Thyroid gland (tissue), 4 donors: ENCODE measurements at regions not wholly inside any gene's neighbourhood (a gene's known extent, or its start where the extent isn't known, plus 50 kb on each side); places are given as distances from the start of the nearest gene placed in this dataset.

Source experiments
- CTCF ChIP-seq, 6 experiments: fragments of 200-600 bp in 3 of 6; fragments of 450-650 bp in 3 of 6; sonication (generic) in 3 of 6; IDR thresholded peaks; one replicate each; pipeline ENCODE4 v1.5.1; 2016 to 2019; ENCODE audit warnings: antibody characterized with exemption in 6 of 6, mild to moderate bottlenecking in 2 of 6, inconsistent platforms in 1 of 6, moderate library complexity in 1 of 6
- POLR2A ChIP-seq, 2 donors: fragments of 450-650 bp; IDR thresholded peaks; one replicate each; pipeline ENCODE4 v1.6.1; 2017; ENCODE audit warnings: antibody characterized with exemption in 2 of 2, mild to moderate bottlenecking in 2 of 2, moderate library complexity in 1 of 2

- TF ChIP-seq CTCF (IDR thresholded peaks at IDR 0.05) (no peak), POLR2A (IDR thresholded peaks at IDR 0.05) (no peak)
Measured at GRCh38 chr5:104084896-104085295, 522.3 kb upstream of the NUDT12 start.
